ENCODE measurements at regions not wholly inside any gene's neighbourhood (a gene's known extent, or its start where the extent isn't known, plus 50 kb on each side); places are given as distances from the start of the nearest gene placed in this dataset.
A peak's percentile ranks its signal among the peaks of the same experiment; 100 is the strongest.

- no peaks in the 10 kb centered on the region for H3K36me3 ChIP-seq (ENCODE audit: control insufficient read depth, insufficient read depth, low read length)
- DNase-seq (ENCODE audit: low read depth) (no peak), FAIRE-seq (no peak)
- no peaks in the 10 kb centered on the region for H3K27me3 ChIP-seq (ENCODE audit: control insufficient read depth, insufficient read depth, low read length)
- no peak for TF ChIP-seq CTCF (IDR thresholded peaks at IDR 0.05; ENCODE audit: insufficient read depth, low read length, severe bottlenecking)
- H3K4me3 ChIP-seq (ENCODE audit: low read depth, low read length), result no peak overlapping the region
Measured at GRCh38 chr5:164394686-164395194, 889.3 kb downstream of the MAT2B start.

- DNase-seq (ENCODE audit: low read depth), result no peak
- no peak for FAIRE-seq
- Histone ChIP-seq H3K4me3 (ENCODE audit: low read depth, low read length) (no peak overlapping the region), H3K36me3 (ENCODE audit: control insufficient read depth, insufficient read depth, low read length) (no peaks in the 10 kb centered on the region), H3K27me3 (ENCODE audit: control insufficient read depth, insufficient read depth, low read length) (no peaks in the 10 kb centered on the region)
- no peak for TF ChIP-seq CTCF (IDR thresholded peaks at IDR 0.05; ENCODE audit: insufficient read depth, low read length, severe bottlenecking)
Measured at GRCh38 chr5:164412531-164412930, 907.1 kb downstream of the MAT2B start.

DNA sequence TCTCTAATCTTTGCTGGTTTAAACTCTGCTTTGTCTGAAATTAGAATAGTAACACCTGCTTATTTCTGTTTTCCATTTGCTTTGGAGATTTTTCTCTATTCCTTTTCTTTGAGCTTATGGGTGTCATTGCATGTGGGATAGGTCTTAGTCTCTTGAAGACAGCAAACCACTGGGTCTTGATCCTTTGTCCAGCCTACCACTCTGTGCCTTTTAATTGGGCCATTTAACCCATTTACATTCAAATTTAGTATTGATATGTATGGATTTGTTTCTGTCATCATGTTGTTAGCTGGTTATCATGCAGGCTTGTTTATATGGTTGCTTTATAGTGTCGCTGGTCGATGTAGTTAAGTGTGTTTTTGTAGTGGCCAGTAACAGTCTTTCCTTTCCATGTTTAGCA lies 914.7 kb downstream of the MAT2B start:
- Histone ChIP-seq H3K27me3 (ENCODE audit: control insufficient read depth, insufficient read depth, low read length) (no peaks in the 10 kb centered on the region), H3K4me3 (ENCODE audit: low read depth, low read length) (no peak overlapping the region), H3K36me3 (ENCODE audit: control insufficient read depth, insufficient read depth, low read length) (no peaks in the 10 kb centered on the region)
- FAIRE-seq, result no peak
- TF ChIP-seq CTCF (IDR thresholded peaks at IDR 0.05; ENCODE audit: insufficient read depth, low read length, severe bottlenecking), result no peak
- DNase-seq (ENCODE audit: low read depth), result no peak

GRCh38 chr5:164422400-164422799 lies 917.0 kb downstream of the MAT2B start:
- no peak overlapping the region for H3K4me3 ChIP-seq (ENCODE audit: low read depth, low read length)
- FAIRE-seq, result no peak
- H3K36me3 ChIP-seq (ENCODE audit: control insufficient read depth, insufficient read depth, low read length), result no peaks in the 10 kb centered on the region
- DNase-seq (ENCODE audit: low read depth), result peak; percentile 3
- TF ChIP-seq CTCF (IDR thresholded peaks at IDR 0.05; ENCODE audit: insufficient read depth, low read length, severe bottlenecking), result no peak
- no peaks in the 10 kb centered on the region for H3K27me3 ChIP-seq (ENCODE audit: control insufficient read depth, insufficient read depth, low read length)

- DNase-seq (ENCODE audit: low read depth) (no peak), FAIRE-seq (no peak)
- H3K27me3 ChIP-seq (ENCODE audit: control insufficient read depth, insufficient read depth, low read length), result no peaks in the 10 kb centered on the region
- no peak for TF ChIP-seq CTCF (IDR thresholded peaks at IDR 0.05; ENCODE audit: insufficient read depth, low read length, severe bottlenecking)
- no peak overlapping the region for H3K4me3 ChIP-seq (ENCODE audit: low read depth, low read length)
- H3K36me3 ChIP-seq (ENCODE audit: control insufficient read depth, insufficient read depth, low read length), result no peaks in the 10 kb centered on the region
Measured at GRCh38 chr5:164431634-164432304, 926.4 kb downstream of the MAT2B start.

Data from bronchial epithelial cell (primary cell).